NCI-H2196 treated with DMSO at 0.1 percent for 48 hours (cell line): ENCODE measurements at regions not wholly inside any gene's neighbourhood (a gene's known extent, or its start where the extent isn't known, plus 50 kb on each side); places are given as distances from the start of the nearest gene placed in this dataset.
"Not testable (repeated sequence)": the region's sequence is repeated elsewhere in the genome, so short reads cannot be mapped to it uniquely, and the experiment has no call there.

Source experiments
- DNase-seq: peaks from one replicate; lab custom pipeline; 2025; ENCODE audit not compliant: unreplicated experiment; lab: John Stamatoyannopoulos, UW

- DNase-seq, result no peak
These were observed 2244.0 kb upstream of the ACO1 start for GRCh38 chr9:30140407-30140806.

DNA sequence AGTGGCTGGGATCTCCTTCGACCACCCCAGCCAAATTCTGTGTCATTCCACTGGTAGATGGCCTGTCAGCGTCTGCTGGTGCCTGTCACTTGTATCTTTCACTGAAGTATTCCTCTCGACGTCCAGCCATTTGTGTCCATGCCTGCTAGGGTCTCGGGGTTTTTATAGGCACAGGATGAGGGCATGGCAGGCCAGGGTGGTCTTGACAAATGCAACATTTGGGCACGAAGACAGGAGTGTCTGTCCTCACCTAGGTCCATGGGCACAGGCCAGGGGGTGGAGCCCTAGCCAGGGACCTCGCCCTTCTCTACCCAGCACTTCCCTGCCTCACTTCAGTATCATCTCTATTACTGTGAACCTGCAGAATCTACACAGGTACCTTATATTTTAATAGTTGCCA, 2223.9 kb upstream of the ACO1 start:
- no peak for DNase-seq

DNA sequence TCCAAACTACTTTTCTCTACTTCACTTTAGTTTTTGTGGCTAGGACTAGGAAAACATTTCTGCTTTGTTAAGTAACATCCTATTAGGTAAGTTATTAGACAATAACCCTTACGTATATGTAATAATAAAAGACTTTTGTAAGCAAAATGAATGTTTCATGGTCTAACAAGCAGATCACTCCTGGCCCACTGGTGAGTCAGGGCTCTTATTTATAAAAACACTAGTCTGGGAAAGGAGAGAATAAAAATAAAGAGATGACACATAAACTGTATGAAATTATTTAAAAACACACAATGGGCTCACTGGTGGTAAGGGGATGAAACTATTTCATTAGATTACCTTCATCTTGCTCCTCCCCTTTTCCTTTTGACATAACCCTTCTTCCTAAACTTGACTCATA, 2212.2 kb upstream of the ACO1 start:
- no peak for DNase-seq

GRCh38 chr9:30178610-30179009, 2205.8 kb upstream of the ACO1 start:
- no peak for DNase-seq

GRCh38 chr9:30193421-30193820, 2191.0 kb upstream of the ACO1 start:
- no peak for DNase-seq

GRCh38 chr9:30196941-30197340, 2187.5 kb upstream of the ACO1 start:
- no peak for DNase-seq

GRCh38 chr9:30197453-30197852, 2187.0 kb upstream of the ACO1 start:
- DNase-seq, result no peak

DNA sequence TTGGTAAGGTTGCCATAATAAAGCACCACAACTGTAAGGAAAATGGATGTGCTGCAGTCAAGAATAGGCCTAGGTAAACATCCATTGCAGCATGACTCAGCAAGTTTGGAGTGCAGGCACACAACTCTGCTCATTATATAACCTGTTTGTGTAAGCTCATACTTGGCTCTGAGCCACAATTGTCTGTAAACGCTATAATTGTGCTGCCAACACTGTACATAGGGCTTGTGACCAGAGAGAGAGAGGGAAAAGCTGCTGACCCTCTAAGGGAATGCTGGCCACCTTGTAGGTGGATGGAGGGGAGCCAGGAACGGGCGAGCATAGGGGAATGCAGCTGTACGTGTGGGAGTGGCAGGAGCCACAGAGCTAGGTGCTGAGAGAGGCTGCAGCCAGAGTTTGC, 2186.5 kb upstream of the ACO1 start:
- no peak for DNase-seq

- DNase-seq, result no peak
These were observed 2185.8 kb upstream of the ACO1 start for GRCh38 chr9:30198463-30199309.

GRCh38 chr9:30201024-30201423, 2183.4 kb upstream of the ACO1 start:
- no peak for DNase-seq

- DNase-seq, result no peak
These were observed 2149.4 kb upstream of the ACO1 start for GRCh38 chr9:30235068-30235467.

DNA sequence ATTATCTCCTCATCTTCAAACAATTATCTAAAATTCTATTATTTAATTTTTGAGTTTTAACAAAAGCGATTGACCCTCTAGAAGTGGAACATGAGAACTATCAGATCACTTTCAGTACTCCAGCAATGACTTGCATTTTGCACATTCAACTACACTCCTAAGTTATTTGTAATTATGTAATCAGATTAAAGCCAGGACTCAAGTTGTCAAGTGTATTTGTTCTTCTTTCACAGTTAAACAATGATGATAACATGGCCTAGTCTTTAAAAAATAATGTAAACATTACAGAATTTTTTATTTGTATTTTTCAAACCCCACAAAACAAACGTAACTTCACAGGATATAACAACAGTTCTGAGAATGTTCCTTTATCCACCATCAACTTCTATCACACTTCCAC, 2148.9 kb upstream of the ACO1 start:
- no peak for DNase-seq

- no peak for DNase-seq
These were observed 2144.6 kb upstream of the ACO1 start for GRCh38 chr9:30239878-30240277.

GRCh38 chr9:30243467-30243866, 2141.0 kb upstream of the ACO1 start:
- no peak for DNase-seq

GRCh38 chr9:30244877-30245276, 2139.6 kb upstream of the ACO1 start:
- no peak for DNase-seq

GRCh38 chr9:30250872-30251271, 2133.6 kb upstream of the ACO1 start:
- no peak for DNase-seq

DNA sequence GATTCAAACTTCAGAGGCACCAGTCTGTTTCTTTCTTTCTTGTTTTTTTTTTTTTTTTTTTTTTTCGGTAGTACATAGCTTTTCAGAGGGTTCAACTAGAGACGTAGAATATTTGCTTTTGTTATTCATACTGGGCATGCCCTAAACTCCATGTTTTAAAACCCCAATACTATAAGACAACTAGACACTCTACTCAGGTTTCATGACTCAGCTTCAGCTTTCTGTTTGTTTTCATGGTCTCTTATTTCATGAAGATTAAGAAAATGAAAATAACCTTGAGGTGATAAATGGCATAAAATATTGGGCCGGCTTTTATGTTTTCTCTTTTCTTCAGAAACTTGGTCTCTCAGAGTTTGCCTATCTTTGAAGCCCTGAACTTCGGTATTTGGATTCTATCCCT, 2126.3 kb upstream of the ACO1 start:
- DNase-seq, result no peak

- no peak for DNase-seq
These were observed 2104.1 kb upstream of the ACO1 start for GRCh38 chr9:30280229-30280900.

DNA sequence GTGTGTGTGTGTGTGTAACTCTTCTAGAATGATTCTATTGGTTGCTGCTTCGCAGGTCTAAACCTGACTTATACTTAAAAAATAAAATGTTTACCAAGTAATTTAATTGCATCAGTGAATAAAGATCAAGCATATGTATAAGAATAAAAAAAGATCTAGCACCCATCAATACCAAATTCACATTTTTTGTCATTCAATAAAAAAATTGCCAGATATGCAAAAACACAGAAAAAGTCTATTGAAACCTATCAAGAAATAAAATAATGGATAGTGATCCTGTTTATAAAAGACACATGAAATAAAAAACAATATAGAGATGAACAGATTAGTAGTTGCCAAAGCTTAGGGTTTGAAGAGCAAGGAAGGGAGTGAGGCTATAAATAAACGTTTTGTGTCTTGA, 2095.0 kb upstream of the ACO1 start:
- DNase-seq, result no peak

DNA sequence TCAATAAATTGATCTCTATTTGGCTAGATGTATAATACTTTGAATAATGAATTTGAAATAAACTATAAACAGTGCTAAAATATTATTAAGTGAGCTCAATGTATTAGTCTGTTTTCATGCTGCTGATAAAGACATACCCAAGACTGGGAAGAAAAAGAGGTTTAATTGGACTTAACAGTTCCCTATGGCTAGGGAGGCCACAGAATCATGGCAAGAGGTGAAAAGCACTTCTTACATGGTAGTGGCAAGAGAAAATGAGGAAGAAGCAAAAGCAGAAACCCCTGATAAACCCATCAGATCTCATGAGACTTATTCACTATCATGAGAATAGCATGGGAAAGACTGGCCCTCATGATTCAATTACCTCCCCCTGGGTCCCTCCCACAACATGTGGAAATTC, 2092.4 kb upstream of the ACO1 start:
- DNase-seq, result not testable (repeated sequence)

DNA sequence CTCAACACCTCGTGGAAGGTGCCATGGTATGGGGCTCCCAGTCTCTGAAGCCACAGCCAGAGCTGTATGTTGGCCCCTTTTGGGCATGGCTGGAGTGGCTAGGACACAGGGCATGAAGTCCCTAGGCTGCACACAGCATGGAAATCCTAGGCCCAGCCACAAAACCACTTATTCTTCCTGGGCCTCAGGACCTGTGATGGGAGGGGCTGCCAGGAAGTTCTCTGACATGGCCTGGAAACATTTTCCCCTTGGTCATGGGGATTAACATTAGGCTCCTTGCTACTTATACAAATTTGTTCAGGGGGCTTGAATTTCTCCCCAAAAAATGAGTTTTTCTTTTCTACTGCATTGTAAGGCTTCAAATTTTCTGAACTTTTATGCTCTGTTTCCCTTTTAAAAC, 2091.2 kb upstream of the ACO1 start:
- DNase-seq, result no peak

- no peak for DNase-seq
These were observed 2085.2 kb upstream of the ACO1 start for GRCh38 chr9:30299126-30299780.
